OCI-LY3 (cell line): ENCODE measurements at regions not wholly inside any gene's neighbourhood (a gene's known extent, or its start where the extent isn't known, plus 50 kb on each side); places are given as distances from the start of the nearest gene placed in this dataset.

ENCODE experiments used
- H2AFZ ChIP-seq: fragments of 200-600, 300-600 bp; shearing (Covaris generic); 2 replicates; pipeline ENCODE4 v1.6.0; 2014; ENCODE audit warnings: antibody characterized with exemption, low read depth, low read length
- H3K27ac ChIP-seq: fragments of 200-600, 300-600 bp; sonication (generic); 2 replicates; pipeline ENCODE4 v1.5.1; 2014; ENCODE audit warnings: mild to moderate bottlenecking, low read length, moderate library complexity, mixed read lengths
- H3K27me3 ChIP-seq: fragments of 200-600, 300-600 bp; sonication (generic); 2 replicates; pipeline ENCODE4 v1.6.1; 2014; ENCODE audit warnings: low read depth, low read length, mixed read lengths
- H3K36me3 ChIP-seq: fragments of 200-600, 300-600 bp; sonication (generic); replicated peaks from 2 replicates; pipeline ENCODE3; 2014; ENCODE audit warnings: low read depth, low read length, mixed read lengths
- H3K4me1 ChIP-seq: fragments of 300-600, 200-600 bp; sonication (generic); 2 replicates; pipeline ENCODE4 v1.6.1; 2014; ENCODE audit warnings: low read length, mixed read lengths
- H3K4me2 ChIP-seq: fragments of 200-600, 300-600 bp; sonication (generic); 2 replicates; pipeline ENCODE4 v1.6.1; 2014; ENCODE audit warnings: low read length, mixed read lengths
- H3K4me3 ChIP-seq: fragments of 300-600, 200-600 bp; sonication (generic); 2 replicates; pipeline ENCODE4 v1.5.1; 2014; ENCODE audit warnings: antibody characterized with exemption, mild to moderate bottlenecking, low read length, moderate library complexity
- H3K79me2 ChIP-seq: fragments of 300-600, 200-600 bp; shearing (Covaris generic); 2 replicates; pipeline ENCODE4 v1.6.1; 2014; ENCODE audit warnings: mild to moderate bottlenecking, low read length, mixed read lengths
- H3K9ac ChIP-seq: fragments of 300-600, 200-600 bp; shearing (Covaris generic); 2 replicates; pipeline ENCODE4 v1.6.0; 2014; ENCODE audit warnings: mild to moderate bottlenecking, low read length, moderate library complexity
- H3K9me3 ChIP-seq: fragments of 200-600, 300-600 bp; shearing (Covaris generic); 2 replicates; pipeline ENCODE4 v1.6.1; 2014; ENCODE audit warnings: low read length, mixed read lengths; ENCODE audit not compliant: insufficient read depth
- H4K20me1 ChIP-seq: fragments of 200-600, 300-600 bp; sonication (generic); 2 replicates; pipeline ENCODE4 v1.6.1; 2016; ENCODE audit warnings: low read length, mixed read lengths; ENCODE audit not compliant: insufficient read depth
- EZH2phosphoT487 ChIP-seq: fragments of 200-600 bp; shearing (Covaris generic); IDR thresholded peaks from 2 replicates; pipeline ENCODE4 v1.6.1; 2018; ENCODE audit warnings: antibody characterized with exemption, mixed run types, low read depth
- TF ChIP-seq, protein P1 (sequence below): fragments of 200-600, 300-600 bp; sonication (generic); IDR thresholded peaks from 2 replicates; pipeline ENCODE4 v1.5.1; 2014; ENCODE audit warnings: antibody characterized with exemption, low read length, low read depth

DNA sequence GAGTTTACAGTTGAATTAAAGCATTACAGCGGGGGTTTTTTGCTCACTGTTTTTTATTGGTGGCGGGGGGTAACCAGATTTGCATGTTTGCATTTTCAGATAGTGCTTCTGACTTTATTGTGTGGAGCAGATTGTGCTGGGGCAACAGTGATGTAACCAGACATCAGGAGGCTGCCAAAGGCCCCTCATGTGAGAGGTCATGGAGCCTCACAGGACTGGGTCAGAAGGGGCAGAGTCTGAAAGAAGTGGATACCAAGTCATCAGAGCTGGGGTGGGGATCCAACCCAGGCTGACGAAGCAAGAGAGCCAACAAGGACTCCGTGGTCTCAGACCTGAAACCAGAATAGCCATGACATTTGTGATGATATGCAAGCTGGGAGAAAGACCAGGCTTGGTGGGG, 259.4 kb upstream of the TAS2R1 start:
- no peaks in the 10 kb centered on the region for H3K27me3 ChIP-seq
- H3K9me3 ChIP-seq, result no peaks in the 10 kb centered on the region
- H3K79me2 ChIP-seq, result no peaks in the 10 kb centered on the region
- TF ChIP-seq, protein P1, sequence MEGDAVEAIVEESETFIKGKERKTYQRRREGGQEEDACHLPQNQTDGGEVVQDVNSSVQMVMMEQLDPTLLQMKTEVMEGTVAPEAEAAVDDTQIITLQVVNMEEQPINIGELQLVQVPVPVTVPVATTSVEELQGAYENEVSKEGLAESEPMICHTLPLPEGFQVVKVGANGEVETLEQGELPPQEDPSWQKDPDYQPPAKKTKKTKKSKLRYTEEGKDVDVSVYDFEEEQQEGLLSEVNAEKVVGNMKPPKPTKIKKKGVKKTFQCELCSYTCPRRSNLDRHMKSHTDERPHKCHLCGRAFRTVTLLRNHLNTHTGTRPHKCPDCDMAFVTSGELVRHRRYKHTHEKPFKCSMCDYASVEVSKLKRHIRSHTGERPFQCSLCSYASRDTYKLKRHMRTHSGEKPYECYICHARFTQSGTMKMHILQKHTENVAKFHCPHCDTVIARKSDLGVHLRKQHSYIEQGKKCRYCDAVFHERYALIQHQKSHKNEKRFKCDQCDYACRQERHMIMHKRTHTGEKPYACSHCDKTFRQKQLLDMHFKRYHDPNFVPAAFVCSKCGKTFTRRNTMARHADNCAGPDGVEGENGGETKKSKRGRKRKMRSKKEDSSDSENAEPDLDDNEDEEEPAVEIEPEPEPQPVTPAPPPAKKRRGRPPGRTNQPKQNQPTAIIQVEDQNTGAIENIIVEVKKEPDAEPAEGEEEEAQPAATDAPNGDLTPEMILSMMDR, result no peak
- TF ChIP-seq EZH2phosphoT487, result no peak
- no peak overlapping the region for H3K4me2 ChIP-seq
- H2AFZ ChIP-seq, result no peak overlapping the region
- no peaks in the 10 kb centered on the region for H4K20me1 ChIP-seq
- H3K4me3 ChIP-seq, result no peak overlapping the region
- H3K36me3 ChIP-seq, result no peaks in the 10 kb centered on the region
- H3K27ac ChIP-seq, result no peak overlapping the region
- no peaks in the 10 kb centered on the region for H3K4me1 ChIP-seq
- H3K9ac ChIP-seq, result no peak overlapping the region

GRCh38 chr5:9888501-9888901, 258.4 kb upstream of the TAS2R1 start:
- Histone ChIP-seq H3K9ac (no peak overlapping the region), H4K20me1 (no peaks in the 10 kb centered on the region), H3K27me3 (no peaks in the 10 kb centered on the region), H3K9me3 (no peaks in the 10 kb centered on the region), H3K27ac (no peak overlapping the region), H3K79me2 (no peaks in the 10 kb centered on the region), H3K4me2 (no peak overlapping the region), H2AFZ (no peak overlapping the region), H3K36me3 (no peaks in the 10 kb centered on the region), H3K4me1 (no peaks in the 10 kb centered on the region), H3K4me3 (no peak overlapping the region)
- TF ChIP-seq, protein P1, result no peak
- TF ChIP-seq EZH2phosphoT487, result no peak

DNA sequence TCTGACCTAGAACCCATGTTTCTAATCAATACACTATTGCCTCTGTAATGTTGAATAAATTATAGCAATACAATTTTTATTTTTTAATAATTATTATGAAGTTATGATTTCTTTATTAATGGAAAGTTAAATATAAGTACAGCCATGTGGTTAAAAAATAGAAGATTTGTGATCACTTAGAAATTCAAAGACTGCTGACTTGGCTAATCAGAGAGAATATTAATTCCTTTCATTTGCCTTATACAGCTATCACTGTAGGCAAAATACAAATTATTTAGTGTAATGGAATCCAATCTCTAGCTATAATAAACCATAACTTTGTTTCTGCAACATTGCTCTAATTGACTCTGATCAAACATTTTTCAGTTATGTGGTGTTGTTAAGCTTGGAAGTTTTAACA, 255.0 kb upstream of the TAS2R1 start:
- Histone ChIP-seq H3K4me3 (no peak overlapping the region), H3K9ac (no peak overlapping the region), H3K4me2 (no peak overlapping the region), H3K27ac (no peak overlapping the region), H3K4me1 (no peaks in the 10 kb centered on the region), H3K36me3 (no peaks in the 10 kb centered on the region), H3K9me3 (no peaks in the 10 kb centered on the region), H3K79me2 (no peaks in the 10 kb centered on the region), H3K27me3 (no peaks in the 10 kb centered on the region), H4K20me1 (no peaks in the 10 kb centered on the region), H2AFZ (no peak overlapping the region)
- TF ChIP-seq, protein P1, result no peak
- TF ChIP-seq EZH2phosphoT487, result no peak

GRCh38 chr5:9878206-9878605, 248.1 kb upstream of the TAS2R1 start:
- TF ChIP-seq, protein P1, result no peak
- TF ChIP-seq EZH2phosphoT487, result no peak
- H3K4me2 ChIP-seq, result no peak overlapping the region

More at GRCh38 chr5:9878206-9878605, 248.1 kb upstream of the TAS2R1 start:
- no peaks in the 10 kb centered on the region for H3K4me1 ChIP-seq
- H3K9ac ChIP-seq, result no peak overlapping the region
- H3K9me3 ChIP-seq, result no peaks in the 10 kb centered on the region
- H3K27me3 ChIP-seq, result no peaks in the 10 kb centered on the region
- no peak overlapping the region for H2AFZ ChIP-seq
- H3K27ac ChIP-seq, result no peak overlapping the region
- H3K79me2 ChIP-seq, result no peaks in the 10 kb centered on the region
- no peaks in the 10 kb centered on the region for H4K20me1 ChIP-seq
- H3K4me3 ChIP-seq, result no peak overlapping the region
- H3K36me3 ChIP-seq, result no peaks in the 10 kb centered on the region
